ENCODE measurements at regions not wholly inside any gene's neighbourhood (a gene's known extent, or its start where the extent isn't known, plus 50 kb on each side); places are given as distances from the start of the nearest gene placed in this dataset.
"Not testable (repeated sequence)": the region's sequence is repeated elsewhere in the genome, so short reads cannot be mapped to it uniquely, and the experiment has no call there.

DNA sequence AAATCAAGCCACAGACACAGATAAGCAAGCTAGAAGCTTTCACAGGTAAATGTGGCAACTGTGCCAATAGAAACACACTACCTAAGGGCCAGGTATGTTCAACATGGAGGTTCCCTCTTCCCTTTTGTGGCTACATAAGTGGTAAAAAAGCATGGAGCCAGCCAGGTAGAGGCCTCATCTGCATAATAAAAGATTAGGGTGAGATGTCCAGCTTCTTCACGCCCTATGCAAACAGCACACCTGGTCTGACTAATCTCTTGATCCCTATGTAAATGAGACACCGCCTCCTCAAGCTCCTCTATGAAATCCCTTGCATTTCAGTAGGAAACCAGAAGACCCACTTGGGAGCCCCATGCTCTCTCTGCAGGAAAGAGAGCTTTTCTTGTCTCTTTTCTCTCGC is 282.2 kb downstream of the NEBL start:
- DNase-seq = no peak

- no peak for DNase-seq
These were observed 288.6 kb downstream of the NEBL start for GRCh38 chr10:20608503-20608902.

DNA sequence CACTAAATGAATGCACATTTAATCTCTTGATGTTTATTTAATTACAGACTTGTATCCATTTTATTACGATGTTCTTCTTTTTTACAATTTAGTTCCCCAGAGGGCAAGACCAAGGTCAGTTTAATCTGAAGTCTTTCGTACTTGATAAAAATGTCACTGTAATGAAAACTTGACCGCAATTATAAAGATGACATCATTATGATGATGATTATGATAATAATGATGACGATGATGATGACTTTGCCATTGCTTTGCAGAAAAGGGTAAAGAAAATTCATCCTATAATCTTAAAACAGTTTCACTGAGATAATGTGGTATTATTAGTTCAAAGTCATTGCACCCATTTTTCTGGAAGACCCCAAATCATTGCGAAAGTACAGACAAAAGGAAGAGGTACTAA is 290.1 kb downstream of the NEBL start:
- DNase-seq = no peak

DNA sequence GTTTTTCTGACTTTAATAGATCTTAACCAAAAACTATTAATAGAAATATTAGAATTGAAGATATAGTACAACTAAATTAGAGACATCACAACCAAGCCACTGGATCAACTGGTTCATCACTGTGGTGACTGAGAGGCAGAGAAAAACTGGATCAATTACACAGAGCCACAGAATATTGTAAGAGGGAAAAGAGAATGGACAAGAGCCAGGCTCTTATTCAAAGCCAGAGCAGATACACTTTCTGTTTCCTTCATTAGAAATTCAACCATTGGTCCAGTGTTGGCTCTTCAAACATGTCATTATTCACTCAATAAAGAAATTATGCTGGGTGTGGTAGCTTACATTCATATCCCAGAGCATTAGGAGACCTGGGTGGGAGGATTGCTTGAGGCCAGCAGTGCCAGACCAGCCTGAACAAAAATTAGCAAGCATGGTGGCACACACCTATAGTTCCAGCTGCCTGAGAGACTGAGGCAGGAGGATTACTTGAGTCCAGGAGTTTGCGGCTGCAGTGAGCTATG is 295.1 kb downstream of the NEBL start:
- DNase-seq = no peak

DNA sequence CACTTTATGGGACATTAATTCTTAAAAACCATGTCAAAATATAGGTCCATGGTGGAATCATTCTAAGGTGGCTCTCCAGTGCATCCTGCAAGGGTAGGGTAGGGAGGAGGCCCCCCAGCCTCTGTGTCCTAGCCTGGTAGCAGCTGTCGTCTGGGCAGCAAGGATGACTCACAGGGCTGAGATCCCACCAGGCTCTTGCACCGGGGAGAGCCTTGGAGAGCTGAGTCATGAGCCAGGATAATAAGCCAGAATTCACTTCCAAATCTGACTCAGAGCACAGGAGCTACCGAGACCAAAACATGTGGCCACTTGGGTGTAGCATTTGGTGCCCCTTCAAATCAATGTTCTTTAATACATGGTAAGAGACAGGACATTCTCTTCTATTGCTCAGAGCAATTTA is 298.5 kb downstream of the NEBL start:
- DNase-seq = no peak

DNA sequence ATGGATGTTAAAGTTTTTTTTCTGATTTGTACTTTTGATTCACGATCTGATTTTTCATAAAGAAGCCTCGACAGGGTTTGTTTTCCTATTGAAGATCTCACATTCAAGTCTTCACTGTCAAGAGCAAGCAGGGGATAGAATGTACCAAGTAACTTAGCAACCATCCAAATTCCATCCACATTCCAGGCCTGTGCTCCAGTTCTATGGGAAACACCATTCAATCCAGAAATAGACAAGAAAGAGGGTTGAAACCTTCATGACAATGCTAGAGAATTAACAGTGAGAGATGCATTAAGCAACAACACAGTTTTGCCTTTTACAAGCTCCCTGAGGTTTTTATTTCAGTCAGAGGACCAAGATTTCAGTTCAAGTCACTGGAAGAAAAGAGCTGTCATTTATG is 300.2 kb downstream of the NEBL start:
- no peak for DNase-seq

DNA sequence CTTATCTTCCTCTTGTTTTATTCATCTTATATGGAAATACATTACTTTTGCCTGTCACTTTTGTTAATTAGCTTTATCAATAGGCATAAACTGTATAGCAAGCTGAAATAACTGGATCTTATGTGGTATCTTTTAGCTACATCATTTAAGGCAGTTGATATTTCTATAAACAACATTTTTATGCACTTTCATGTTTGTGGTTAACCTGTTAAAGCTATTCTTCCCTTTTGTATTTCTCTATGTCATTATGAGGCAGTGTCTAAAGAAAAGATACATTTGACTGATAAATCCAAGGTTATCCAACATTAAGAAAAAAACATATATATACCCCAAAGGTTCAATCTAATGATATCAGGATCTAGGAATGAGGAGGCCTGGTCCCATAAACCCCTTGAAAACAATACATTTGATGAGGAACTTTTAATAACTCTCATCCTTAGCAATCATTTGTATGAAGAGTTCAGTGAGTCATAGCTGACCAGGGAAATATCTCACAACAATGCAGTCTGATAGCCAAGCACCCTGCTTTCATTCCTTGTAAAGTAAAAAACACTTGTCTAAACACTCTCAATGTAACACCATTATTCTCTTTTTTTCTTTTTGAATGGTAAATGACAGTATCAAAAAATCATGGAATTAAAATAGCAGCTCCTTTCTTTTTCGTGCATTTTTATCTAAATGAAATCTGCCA is 300.9 kb downstream of the NEBL start:
- DNase-seq = no peak

- DNase-seq = no peak
These were observed 303.5 kb downstream of the NEBL start for GRCh38 chr10:20593649-20594048.

DNA sequence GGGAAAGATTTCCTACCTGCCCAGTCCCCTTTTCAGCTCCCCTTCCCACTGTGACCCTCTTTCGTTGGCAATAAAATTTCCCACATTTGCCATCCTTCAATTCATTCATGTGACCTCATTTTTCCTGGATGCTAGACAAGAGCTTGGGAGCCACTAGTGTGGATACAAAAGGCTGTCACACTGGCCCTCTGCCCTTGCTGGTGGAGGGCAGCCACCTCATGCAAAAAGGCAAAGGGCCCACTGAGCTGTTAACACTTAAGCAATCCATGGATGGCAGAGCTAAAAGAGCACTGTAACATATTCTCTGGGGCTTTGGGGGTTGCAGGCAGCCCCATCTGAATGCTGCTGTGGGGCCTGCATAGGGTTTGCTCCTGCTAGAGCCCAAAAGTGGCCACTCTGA is 315.1 kb downstream of the NEBL start:
- DNase-seq = no peak

DNA sequence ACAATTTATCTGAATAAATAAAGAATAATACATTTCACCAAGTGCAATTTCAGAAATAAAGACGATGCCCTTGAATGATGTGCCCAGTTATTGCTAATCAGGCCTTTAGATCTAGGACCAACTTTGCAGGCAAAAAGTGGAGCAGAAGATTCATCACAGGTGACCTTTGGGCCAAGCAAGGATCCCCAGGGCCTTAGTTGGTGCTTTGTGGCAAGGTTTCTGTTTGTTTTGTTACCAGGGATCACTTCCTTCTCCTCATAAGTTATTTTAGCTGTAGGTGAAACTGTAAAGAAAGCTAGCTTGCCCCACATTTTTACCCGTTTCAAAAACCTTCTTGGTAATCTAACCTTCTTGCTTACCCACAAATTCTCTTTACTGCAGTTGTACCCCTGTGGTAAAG is 323.2 kb downstream of the NEBL start:
- no peak for DNase-seq

- DNase-seq = not testable (repeated sequence)
These were observed 341.1 kb downstream of the NEBL start for GRCh38 chr10:20555990-20556389.

- DNase-seq = no peak
These were observed 344.7 kb downstream of the NEBL start for GRCh38 chr10:20552382-20552781.

DNA sequence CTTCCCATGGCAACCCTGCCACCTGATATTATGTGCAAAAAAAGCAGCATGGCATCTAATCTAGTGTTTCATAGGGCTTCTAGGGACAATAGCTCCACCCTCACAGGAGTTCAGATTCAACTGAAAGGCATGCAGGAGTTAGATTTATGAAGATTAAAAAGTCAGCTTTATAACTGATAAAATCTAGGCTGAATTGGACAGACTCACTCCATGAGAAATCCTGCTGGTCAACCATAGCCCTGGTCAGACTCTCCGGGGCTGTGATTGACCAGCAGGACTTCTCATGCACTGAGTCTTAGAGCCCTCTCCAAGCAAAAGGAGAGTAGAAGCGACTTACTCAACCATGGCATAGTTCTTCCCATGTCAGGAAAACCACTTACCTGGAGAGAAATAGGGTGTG is 345.4 kb downstream of the NEBL start:
- no peak for DNase-seq

DNA sequence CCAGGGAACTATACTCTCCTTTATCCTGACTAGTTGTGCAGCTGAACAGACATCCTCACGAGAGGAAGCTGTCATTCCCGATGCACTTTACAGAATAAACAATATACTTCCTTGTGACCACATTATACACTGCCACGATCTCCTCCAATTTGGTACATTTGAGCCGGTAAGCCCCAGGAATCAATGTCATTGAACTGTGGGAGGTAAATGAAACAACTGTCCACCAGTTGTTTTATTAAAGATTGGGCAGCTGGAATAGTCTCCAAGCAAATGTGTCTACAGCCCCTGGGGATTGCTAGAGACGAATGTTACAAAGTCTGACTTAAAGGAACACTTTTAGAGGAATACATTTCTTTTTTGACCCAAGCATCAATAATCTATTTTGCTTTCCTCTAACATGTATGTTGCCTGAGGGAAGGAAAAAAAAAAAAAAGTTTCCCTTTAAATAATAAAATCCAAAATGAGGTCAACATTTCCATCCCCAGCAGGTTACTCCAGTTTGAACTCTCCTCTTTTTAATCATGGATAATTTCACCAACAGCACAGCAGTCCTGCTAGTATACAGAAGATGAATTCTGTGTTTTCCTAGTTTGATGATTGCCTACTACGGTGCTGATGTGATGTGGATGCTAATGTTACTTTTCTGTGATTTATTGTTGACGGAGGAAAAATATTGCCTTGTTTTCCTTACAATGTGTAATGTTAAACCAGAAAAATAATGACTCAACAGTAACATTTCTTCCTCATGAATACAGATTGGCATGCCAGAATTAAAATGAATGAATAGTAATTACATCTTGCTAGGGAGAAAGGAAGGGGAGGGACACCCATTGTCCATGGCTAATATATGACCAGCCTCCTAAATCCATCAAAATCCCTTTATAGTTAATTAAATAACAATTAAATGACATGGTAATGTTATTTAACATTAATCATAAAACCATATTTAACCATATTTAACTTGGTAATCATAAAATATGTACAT is 360.9 kb downstream of the NEBL start:
- no peak for DNase-seq

DNA sequence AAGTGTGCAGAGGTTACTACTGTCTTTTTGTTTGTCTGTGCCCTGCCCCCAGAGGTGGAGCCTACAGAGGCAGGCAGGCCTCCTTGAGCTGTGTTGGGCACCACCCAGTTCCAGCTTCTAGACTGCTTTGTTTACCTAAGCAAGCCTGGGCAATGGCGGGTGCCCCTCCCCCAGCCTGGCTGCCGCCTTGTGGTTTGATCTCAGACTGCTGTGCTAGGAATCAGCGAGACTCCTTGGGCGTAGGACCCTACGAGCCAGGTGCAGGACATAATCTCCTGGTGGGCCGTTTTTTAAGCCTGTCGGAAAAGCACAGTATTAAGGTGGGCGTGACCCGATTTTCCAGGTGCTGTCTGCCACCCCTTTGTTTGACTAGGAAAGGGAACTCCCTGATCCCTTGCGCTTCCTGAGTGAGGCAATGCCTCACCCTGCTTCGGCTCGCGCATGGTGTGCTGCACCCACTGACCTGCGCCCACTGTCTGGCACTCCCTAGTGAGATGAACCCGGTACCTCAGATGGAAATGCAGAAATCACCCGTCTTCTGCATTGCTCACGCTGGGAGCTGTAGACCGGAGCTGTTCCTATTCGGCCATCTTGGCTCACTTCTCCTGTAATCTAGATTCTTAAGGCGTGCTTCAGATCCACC is 365.7 kb downstream of the NEBL start:
- DNase-seq = not testable (repeated sequence)

DNA sequence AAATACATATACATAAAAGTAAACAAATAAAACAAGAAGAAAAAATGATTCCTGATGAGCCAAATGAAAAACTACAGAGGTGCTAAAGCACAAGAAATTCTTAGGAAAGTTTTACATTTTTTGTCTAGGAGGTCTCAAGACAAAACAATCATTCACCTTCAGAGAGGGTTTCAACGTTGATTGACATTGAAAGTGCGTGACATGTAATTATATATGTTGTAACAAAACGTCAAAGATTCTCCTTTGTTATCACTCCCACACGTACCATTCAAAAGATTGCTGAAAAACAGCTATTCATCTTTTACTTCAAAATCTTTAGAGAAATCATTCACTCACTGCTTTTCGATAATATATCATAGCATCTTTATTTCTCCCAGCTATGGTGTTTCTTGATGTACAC is 375.9 kb downstream of the NEBL start:
- no peak for DNase-seq

GRCh38 chr10:20515654-20516053 is 381.5 kb downstream of the NEBL start:
- no peak for DNase-seq

DNA sequence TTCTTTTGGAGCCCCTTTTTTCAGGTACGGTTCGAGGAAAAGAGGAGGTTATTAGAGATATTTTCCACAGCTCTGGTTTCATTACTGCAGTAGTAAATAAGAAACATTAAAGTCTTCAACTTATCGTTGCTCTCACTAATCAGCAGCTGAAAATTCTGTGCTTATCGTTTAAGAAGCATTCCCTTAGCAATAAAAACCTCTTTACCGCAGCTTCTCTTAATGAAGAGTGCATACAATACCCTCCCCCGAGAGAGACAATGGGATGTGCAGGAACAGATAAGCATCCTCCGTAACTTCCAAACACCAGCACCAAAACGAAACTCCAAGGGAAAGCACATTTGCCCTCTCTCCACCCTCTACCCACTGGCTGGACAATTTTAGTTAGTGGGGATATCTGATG is 384.5 kb downstream of the NEBL start:
- DNase-seq = no peak

- no peak for DNase-seq
These were observed 388.2 kb downstream of the NEBL start for GRCh38 chr10:20508921-20509320.

- DNase-seq = no peak
These were observed 394.1 kb downstream of the NEBL start for GRCh38 chr10:20502903-20503585.

GRCh38 chr10:20494474-20494873 is 402.6 kb downstream of the NEBL start:
- DNase-seq = no peak

DNA sequence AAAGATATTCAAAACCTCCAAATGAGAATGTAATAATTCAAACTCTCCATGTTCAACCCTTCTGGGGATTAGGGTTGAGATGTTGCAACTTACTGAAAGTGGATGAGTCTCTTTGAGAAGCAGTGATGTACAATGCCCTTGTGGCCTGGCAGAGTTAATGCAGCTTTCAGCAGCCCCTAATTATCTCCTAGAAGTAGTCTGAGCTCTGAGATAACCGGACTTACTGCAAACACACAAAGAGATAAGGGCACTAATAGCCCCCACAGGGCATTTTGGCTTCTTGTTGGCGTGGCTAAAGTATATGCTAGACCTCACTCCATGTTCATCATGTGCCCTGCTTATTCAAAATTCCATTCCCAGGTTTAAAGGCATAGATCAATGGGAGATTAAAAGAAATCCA is 404.7 kb downstream of the NEBL start:
- no peak for DNase-seq

GRCh38 chr10:20489961-20490360 is 407.1 kb downstream of the NEBL start:
- no peak for DNase-seq

All from right forelimb (tissue), 1 donor.